LNCaP clone FGC (cell line): ENCODE measurements at regions not wholly inside any gene's neighbourhood (a gene's known extent, or its start where the extent isn't known, plus 50 kb on each side); places are given as distances from the start of the nearest gene placed in this dataset.

Source experiments
- DNase-seq: peaks from one replicate; pipeline ENCODE4 v3.0.0-alpha.2; 2011; ENCODE audit warnings: low read depth
- H3K4me3 ChIP-seq: 2 replicates; pipeline ENCODE4 v1.5.1; 2011; ENCODE audit warnings: mild to moderate bottlenecking, low read depth, low read length, control low read depth
- TF ChIP-seq, protein P1 (sequence below): IDR thresholded peaks from 2 replicates; pipeline ENCODE4 v1.5.1; 2012; ENCODE audit warnings: mild to moderate bottlenecking; ENCODE audit not compliant: control insufficient read depth, insufficient read depth; ENCODE audit errors: extremely low read depth

DNA sequence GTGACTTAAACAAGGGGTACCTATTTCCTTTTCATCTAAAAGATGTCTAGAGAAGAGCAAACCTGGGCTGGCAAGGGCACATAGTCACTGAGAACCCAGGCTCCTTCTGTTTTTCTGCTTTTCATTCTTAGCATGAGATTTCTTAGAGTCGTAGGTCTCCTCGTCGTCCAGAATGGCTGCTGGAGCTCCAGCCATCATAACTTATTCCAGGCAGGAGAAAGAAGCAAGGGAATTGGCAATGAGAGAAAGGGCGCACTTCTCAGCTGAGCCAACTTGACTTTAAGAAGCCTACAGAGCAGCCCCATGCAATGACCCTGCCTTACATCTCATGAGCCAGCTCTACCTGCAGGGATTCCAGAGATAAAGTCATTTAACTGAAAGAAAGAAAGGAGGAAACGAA lies 213.4 kb downstream of the BMP7 start:
- TF ChIP-seq, protein P1, sequence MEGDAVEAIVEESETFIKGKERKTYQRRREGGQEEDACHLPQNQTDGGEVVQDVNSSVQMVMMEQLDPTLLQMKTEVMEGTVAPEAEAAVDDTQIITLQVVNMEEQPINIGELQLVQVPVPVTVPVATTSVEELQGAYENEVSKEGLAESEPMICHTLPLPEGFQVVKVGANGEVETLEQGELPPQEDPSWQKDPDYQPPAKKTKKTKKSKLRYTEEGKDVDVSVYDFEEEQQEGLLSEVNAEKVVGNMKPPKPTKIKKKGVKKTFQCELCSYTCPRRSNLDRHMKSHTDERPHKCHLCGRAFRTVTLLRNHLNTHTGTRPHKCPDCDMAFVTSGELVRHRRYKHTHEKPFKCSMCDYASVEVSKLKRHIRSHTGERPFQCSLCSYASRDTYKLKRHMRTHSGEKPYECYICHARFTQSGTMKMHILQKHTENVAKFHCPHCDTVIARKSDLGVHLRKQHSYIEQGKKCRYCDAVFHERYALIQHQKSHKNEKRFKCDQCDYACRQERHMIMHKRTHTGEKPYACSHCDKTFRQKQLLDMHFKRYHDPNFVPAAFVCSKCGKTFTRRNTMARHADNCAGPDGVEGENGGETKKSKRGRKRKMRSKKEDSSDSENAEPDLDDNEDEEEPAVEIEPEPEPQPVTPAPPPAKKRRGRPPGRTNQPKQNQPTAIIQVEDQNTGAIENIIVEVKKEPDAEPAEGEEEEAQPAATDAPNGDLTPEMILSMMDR, result no peak
- no peak overlapping the region for H3K4me3 ChIP-seq
- no peak for DNase-seq

DNA sequence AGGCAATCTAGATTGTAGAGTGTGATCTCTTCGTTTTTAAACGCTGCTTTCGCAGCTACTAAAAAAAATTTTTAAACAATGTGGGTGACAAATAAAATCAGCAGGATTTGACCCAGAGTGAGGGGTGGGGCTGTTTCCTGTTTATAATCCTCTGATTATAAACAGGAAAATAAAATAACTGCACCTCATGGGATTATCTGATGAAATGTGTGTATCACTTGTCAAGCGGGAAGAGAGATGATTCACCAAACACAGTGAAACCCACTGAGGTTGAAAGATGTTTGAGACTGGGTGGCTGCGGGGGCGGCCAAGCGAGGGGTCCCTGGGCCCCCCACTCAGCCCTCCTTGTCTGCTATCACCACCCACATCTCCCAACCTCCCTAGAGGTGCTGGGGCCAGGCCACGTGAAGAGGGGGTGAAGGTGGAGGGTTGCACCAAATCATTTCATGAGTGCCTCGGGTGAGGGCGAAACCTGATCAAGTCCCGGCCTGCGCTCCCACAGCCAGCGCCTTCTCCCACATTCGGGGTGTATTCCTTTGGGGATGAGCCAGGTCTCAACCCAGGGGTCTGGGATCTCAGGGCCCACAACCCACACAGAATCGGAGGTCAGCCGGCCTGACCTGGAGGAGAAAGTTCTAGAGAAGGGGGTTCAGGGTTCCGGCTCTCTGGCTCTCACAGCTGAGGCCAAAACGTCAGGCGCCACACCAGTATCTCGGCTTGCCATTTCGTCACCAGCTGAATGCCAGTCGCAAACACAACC lies 212.5 kb downstream of the BMP7 start:
- TF ChIP-seq, protein P1, result no peak
- H3K4me3 ChIP-seq, result no peak overlapping the region
- no peak for DNase-seq

GRCh38 chr20:57055345-57055744 lies 211.1 kb downstream of the BMP7 start:
- TF ChIP-seq, protein P1, result no peak
- no peak overlapping the region for H3K4me3 ChIP-seq
- DNase-seq, result no peak

GRCh38 chr20:57056651-57057050 lies 209.8 kb downstream of the BMP7 start:
- no peak for DNase-seq
- TF ChIP-seq, protein P1, result no peak
- no peak overlapping the region for H3K4me3 ChIP-seq

DNA sequence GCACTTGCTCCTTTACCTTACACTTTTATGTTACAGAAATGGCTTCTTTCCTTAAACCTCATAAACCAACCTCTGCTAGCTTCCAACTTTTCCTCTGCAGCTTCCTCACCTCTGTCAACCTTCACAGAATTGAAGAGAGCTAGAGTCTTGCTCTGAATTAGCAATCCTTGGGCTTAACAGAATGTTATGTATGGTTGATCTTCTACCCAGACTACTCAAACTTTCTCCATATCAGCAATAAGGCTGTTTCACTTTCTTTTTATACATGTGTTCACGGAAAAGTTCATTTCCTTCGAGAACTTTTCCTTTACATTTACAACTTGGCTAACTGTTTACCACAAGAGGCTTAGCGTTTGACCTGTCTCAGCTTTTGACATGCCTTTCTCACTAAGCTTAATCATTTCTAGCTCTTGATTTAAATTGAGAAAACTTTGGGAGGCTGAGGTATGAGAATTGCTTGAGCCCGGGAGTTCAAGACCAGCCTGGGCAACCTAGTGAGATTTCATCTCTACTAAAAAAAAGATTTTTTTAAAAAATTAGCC lies 207.3 kb downstream of the BMP7 start:
- TF ChIP-seq, protein P1, result no peak
- no peak overlapping the region for H3K4me3 ChIP-seq
- no peak for DNase-seq

DNA sequence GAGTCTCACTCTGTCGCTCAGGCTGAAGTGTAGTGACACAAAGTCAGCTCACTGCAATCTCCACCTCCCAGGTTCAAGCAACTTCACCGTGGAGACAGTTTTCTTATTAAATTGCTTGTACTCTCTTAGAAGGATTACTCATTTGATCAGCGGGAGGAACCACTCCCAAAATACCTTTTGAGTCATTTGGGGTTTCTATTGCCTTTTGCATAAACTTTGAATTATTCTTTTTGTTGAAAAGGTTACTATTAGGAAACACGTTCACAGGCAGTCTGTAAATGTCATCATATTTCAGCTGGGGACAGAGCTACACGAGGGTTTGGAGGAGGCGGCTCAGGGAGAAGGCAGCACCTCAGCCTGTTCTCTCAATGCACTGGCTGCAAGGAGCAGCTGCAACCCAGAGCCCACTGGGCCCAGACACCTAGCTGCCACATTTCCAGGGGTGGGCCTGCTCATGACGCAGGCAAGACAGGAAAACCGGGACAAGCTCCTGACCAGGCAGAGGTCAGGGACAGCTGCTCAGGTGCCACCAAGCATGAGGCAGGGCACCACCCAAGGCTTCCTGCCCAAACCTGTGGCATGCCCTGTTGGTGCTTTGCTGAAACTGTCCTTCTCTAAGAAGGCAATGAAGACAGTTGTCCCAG lies 205.9 kb downstream of the BMP7 start:
- TF ChIP-seq, protein P1, result no peak
- H3K4me3 ChIP-seq, result no peak overlapping the region
- DNase-seq, result no peak
